GM23338 (cell line): ENCODE measurements at regions not wholly inside any gene's neighbourhood (a gene's known extent, or its start where the extent isn't known, plus 50 kb on each side); places are given as distances from the start of the nearest gene placed in this dataset.
A peak's percentile ranks its signal among the peaks of the same experiment; 100 is the strongest.

Experiments used
- ATAC-seq: fragments of 200-7000 bp; cut with Tn5 transposase; 3 replicates; pipeline ENCODE4 v1.9.1; 2020
- DNase-seq: peaks from one replicate; pipeline ENCODE4 v3.0.0-alpha.2; 2015; ENCODE audit warnings: low spot score
- H2AFZ ChIP-seq: fragments of 200-600 bp; sonication (generic); 2 replicates; pipeline ENCODE4 v1.8.0; 2016; ENCODE audit warnings: antibody characterized with exemption, mild to moderate bottlenecking, moderate library complexity
- H3F3A ChIP-seq: fragments of 200-600 bp; sonication (generic); replicated peaks from 2 replicates; pipeline ENCODE4 v1.8.0; 2017; ENCODE audit warnings: antibody characterized with exemption, mixed run types, low read depth
- H3K27ac ChIP-seq: fragments of 200-600 bp; sonication (generic); 2 replicates; pipeline ENCODE4 v1.6.1; 2016; ENCODE audit warnings: low read depth
- H3K27me3 ChIP-seq: fragments of 200-600 bp; sonication (generic); 2 replicates; pipeline ENCODE4 v1.8.0; 2016; ENCODE audit warnings: mild to moderate bottlenecking, mixed run types, moderate library complexity; ENCODE audit not compliant: insufficient read depth
- H3K36me3 ChIP-seq: fragments of 200-600 bp; sonication (generic); 2 replicates; pipeline ENCODE4 v1.8.0; 2016; ENCODE audit warnings: mild to moderate bottlenecking; ENCODE audit not compliant: insufficient read depth
- H3K4me1 ChIP-seq: fragments of 200-600 bp; sonication (generic); 2 replicates; pipeline ENCODE4 v1.8.0; 2016; ENCODE audit warnings: mild to moderate bottlenecking, moderate library complexity; ENCODE audit not compliant: insufficient read depth
- H3K4me2 ChIP-seq: fragments of 200-600 bp; sonication (generic); 2 replicates; pipeline ENCODE4 v1.7.1; 2017; ENCODE audit warnings: mixed run types
- H3K4me3 ChIP-seq: fragments of 200-600 bp; sonication (generic); 2 replicates; pipeline ENCODE4 v1.6.1; 2016; ENCODE audit warnings: mixed run types
- H3K79me2 ChIP-seq: fragments of 200-600 bp; sonication (generic); replicated peaks from 2 replicates; pipeline ENCODE4 v1.8.0; 2017; ENCODE audit warnings: mild to moderate bottlenecking; ENCODE audit not compliant: insufficient read depth
- H3K9me2 ChIP-seq: fragments of 200-600 bp; sonication (generic); 2 replicates; pipeline ENCODE4 v1.8.0; 2017; ENCODE audit not compliant: insufficient read depth
- H4K20me1 ChIP-seq: fragments of 200-600 bp; sonication (generic); replicated peaks from 2 replicates; pipeline ENCODE4 v1.8.0; 2017; ENCODE audit warnings: mild to moderate bottlenecking; ENCODE audit not compliant: insufficient read depth
- H3K27ac Mint-ChIP-seq: 2 replicates; pipeline ENCODE4 v1.8.0; 2020; ENCODE audit warnings: inconsistent platforms, mild to moderate bottlenecking, moderate library complexity, mixed read lengths
- H3K27me3 Mint-ChIP-seq: 3 replicates; pipeline ENCODE4 v1.8.0; 2022; ENCODE audit warnings: low read depth, mild to moderate bottlenecking, moderate library complexity, mixed read lengths, inconsistent platforms; ENCODE audit not compliant: insufficient read depth, poor library complexity
- H3K36me3 Mint-ChIP-seq: 3 replicates; pipeline ENCODE4 v1.8.0; 2021; ENCODE audit warnings: low read depth, mild to moderate bottlenecking, inconsistent platforms, moderate library complexity, mixed read lengths
- H3K4me1 Mint-ChIP-seq: 3 replicates; pipeline ENCODE4 v1.8.0; 2020; ENCODE audit warnings: mild to moderate bottlenecking, inconsistent platforms, mixed read lengths
- H3K4me3 Mint-ChIP-seq: 3 replicates; pipeline ENCODE4 v1.8.0; 2021; ENCODE audit warnings: moderate library complexity, mild to moderate bottlenecking, inconsistent platforms, mixed read lengths
- H3K9me3 Mint-ChIP-seq: 3 replicates; pipeline ENCODE4 v1.8.0; 2020; ENCODE audit warnings: moderate library complexity, mild to moderate bottlenecking, inconsistent platforms, mixed read lengths
- CREB1 ChIP-seq: fragments of 250-450 bp; sonication (Bioruptor Pico); IDR thresholded peaks from 2 replicates; pipeline ENCODE4 v1.5.0; 2020; ENCODE audit warnings: low read depth, mild to moderate bottlenecking, moderate library complexity
- CTCF ChIP-seq, 2 experiments: fragments of 200-600 bp in 1 of 2; sonication (generic) in 1 of 2; conservative IDR thresholded peaks; 2 replicates each; pipeline versions ENCODE4 v1.5.1 to v1.6.1; 2016 to 2017; ENCODE audit warnings: antibody characterized with exemption in 2 of 2, low read depth in 2 of 2, mild to moderate bottlenecking in 2 of 2, moderate library complexity in 1 of 2
- ETS1 ChIP-seq: IDR thresholded peaks from 2 replicates; pipeline ENCODE4 v1.6.1; 2016; ENCODE audit warnings: antibody characterized with exemption
- EZH2 ChIP-seq: fragments of 200-600 bp; sonication (generic); IDR thresholded peaks from one replicate; pipeline ENCODE4 v1.8.0; 2017; ENCODE audit warnings: antibody characterized with exemption, mild to moderate bottlenecking, low read depth; ENCODE audit not compliant: unreplicated experiment
- EZH2phosphoT487 ChIP-seq: fragments of 200-600 bp; sonication (generic); IDR thresholded peaks from one replicate; pipeline ENCODE4 v1.8.1; 2018; ENCODE audit warnings: antibody characterized with exemption; ENCODE audit not compliant: unreplicated experiment
- NANOG ChIP-seq: IDR thresholded peaks from 2 replicates; pipeline ENCODE4 v1.6.1; 2016; ENCODE audit warnings: antibody characterized with exemption, borderline replicate concordance
- ZNF331 ChIP-seq: fragments of 250-450 bp; sonication (Bioruptor Pico); IDR thresholded peaks from 2 replicates; pipeline ENCODE4 v1.5.0; 2020; ENCODE audit warnings: low read depth, mild to moderate bottlenecking, moderate library complexity
- ZNF462 ChIP-seq: fragments of 250-450 bp; sonication (Bioruptor Pico); IDR thresholded peaks from 2 replicates; pipeline ENCODE4 v1.5.0; 2020; ENCODE audit warnings: mild to moderate bottlenecking, moderate library complexity

DNA sequence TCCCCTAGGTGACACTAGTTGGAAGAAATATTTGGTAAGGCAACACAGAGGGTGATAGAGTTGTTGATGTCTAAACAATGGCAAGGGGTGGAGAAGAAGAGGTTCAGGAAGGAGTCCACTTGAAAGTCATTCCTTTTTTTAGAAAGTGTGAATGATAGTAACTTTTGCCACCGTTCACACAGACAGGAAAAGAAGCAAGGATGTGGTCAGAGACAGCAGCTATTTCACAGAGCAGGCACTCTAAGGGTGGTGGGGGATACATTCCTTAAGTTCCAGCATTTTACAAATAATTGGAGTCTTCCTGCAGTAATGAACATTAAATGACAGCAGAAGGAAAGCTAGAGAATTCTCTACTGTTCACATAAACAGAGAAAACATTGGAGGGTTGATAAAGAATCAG, 75.4 kb upstream of the ZNF385D start:
- ATAC-seq = no peak

DNA sequence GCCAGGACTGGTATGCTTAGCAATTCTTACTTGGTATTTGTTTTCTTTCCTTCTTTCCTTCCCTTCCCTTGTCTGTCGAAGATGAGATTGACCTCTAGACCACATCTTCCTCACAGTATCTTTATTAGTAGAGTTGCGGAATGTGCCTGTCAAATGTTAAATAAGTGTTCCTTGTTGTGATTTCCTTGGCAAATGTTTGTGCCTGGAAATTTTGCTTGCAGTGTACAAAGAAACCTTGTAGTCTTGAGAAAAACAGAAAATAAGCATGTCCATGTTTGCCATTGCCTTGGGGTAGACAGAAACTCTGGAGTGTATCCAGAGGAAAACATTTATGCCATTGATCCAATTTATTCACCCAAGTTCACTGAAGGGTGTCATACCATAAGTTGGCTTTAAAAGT, 79.5 kb upstream of the ZNF385D start:
- Histone ChIP-seq H3K9me2 (no peaks in the 10 kb centered on the region), H3K36me3 (no peaks in the 10 kb centered on the region), H3K4me3 (no peak overlapping the region), H3F3A (no peaks in the 10 kb centered on the region), H3K79me2 (no peaks in the 10 kb centered on the region), H3K27ac (no peak overlapping the region), H2AFZ (no peak overlapping the region), H4K20me1 (no peaks in the 10 kb centered on the region), H3K27me3 (no peaks in the 10 kb centered on the region), H3K4me2 (no peak overlapping the region), H3K4me1 (no peaks in the 10 kb centered on the region)
- DNase-seq (no peak), ATAC-seq (no peak)
- H3K4me1 Mint-ChIP-seq = peaks cover 2% of the 10 kb centered on the region; the same call in 1 of the 3 replicates
- no peaks in the 10 kb centered on the region for H3K36me3 Mint-ChIP-seq
- no peaks in the 10 kb centered on the region for H3K27me3 Mint-ChIP-seq
- no peak overlapping the region for H3K4me3 Mint-ChIP-seq
- TF ChIP-seq ZNF462 (CRISPR knock-in tag) = no peak
- TF ChIP-seq CTCF (conservative IDR thresholded peaks at IDR 0.05; ENCODE audit: low read depth in 2 of 2) = no peak
- no peak for TF ChIP-seq EZH2phosphoT487
- no peak for TF ChIP-seq ETS1
- TF ChIP-seq ZNF331 (CRISPR knock-in tag) = no peak
- no peak for TF ChIP-seq CREB1 (CRISPR knock-in tag)
- no peak overlapping the region for H3K27ac Mint-ChIP-seq
- no peaks in the 10 kb centered on the region for H3K9me3 Mint-ChIP-seq

More for the DNA sequence above, 75.4 kb upstream of the ZNF385D start:
- TF ChIP-seq EZH2phosphoT487 (no peak), EZH2 (no peak), NANOG (no peak)
- Mint-ChIP-seq H3K27ac (no peak overlapping the region), H3K27me3 (no peaks in the 10 kb centered on the region), H3K4me1 (peaks cover 2% of the 10 kb centered on the region; the same call in 1 of the 3 replicates), H3K36me3 (no peaks in the 10 kb centered on the region), H3K4me3 (no peak overlapping the region), H3K9me3 (no peaks in the 10 kb centered on the region)
- no peaks in the 10 kb centered on the region for H3F3A ChIP-seq
- H3K36me3 ChIP-seq = no peaks in the 10 kb centered on the region
- no peaks in the 10 kb centered on the region for H4K20me1 ChIP-seq
- H3K4me3 ChIP-seq = no peak overlapping the region
- no peaks in the 10 kb centered on the region for H3K4me1 ChIP-seq
- H3K79me2 ChIP-seq = no peaks in the 10 kb centered on the region
- DNase-seq = no peak
- H3K9me2 ChIP-seq = no peaks in the 10 kb centered on the region
- no peak overlapping the region for H3K27ac ChIP-seq
- H3K27me3 ChIP-seq = no peaks in the 10 kb centered on the region
- H3K4me2 ChIP-seq = no peak overlapping the region
- peak overlapping the region; percentile 28; the same call in 1 of the 2 replicates for H2AFZ ChIP-seq
